ENCODE measurements at regions not wholly inside any gene's neighbourhood (a gene's known extent, or its start where the extent isn't known, plus 50 kb on each side); places are given as distances from the start of the nearest gene placed in this dataset.
A peak's percentile ranks its signal among the peaks of the same experiment; 100 is the strongest.

DNA sequence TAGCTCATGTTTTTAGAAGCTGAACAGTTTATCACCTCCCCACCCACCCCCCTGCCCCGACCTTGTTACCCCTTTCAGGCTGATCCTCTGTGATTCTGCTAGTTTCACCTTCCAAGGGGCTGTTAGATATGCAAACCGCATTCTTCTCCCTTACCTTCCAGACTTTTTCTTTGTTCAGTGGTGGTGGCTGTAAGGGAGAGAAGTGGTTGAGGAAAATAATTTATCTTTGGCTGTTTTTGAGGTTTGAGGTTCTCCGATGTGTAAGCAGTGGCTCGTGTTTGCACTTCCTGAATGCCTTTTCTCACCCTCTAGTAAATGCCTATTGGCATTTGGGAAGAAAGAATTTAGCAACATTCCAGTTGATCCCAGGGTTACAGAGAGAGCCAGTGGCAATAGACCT is 69.4 kb upstream of the KCNG1 start:
- no peaks in the 10 kb centered on the region for H3K27me3 Mint-ChIP-seq (ENCODE audit: low read depth)
- H3K4me1 Mint-ChIP-seq, result peaks cover 29% of the 10 kb centered on the region
- TF ChIP-seq, protein P1, sequence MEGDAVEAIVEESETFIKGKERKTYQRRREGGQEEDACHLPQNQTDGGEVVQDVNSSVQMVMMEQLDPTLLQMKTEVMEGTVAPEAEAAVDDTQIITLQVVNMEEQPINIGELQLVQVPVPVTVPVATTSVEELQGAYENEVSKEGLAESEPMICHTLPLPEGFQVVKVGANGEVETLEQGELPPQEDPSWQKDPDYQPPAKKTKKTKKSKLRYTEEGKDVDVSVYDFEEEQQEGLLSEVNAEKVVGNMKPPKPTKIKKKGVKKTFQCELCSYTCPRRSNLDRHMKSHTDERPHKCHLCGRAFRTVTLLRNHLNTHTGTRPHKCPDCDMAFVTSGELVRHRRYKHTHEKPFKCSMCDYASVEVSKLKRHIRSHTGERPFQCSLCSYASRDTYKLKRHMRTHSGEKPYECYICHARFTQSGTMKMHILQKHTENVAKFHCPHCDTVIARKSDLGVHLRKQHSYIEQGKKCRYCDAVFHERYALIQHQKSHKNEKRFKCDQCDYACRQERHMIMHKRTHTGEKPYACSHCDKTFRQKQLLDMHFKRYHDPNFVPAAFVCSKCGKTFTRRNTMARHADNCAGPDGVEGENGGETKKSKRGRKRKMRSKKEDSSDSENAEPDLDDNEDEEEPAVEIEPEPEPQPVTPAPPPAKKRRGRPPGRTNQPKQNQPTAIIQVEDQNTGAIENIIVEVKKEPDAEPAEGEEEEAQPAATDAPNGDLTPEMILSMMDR (IDR thresholded peaks at IDR 0.05; ENCODE audit: unreplicated experiment), result no peak
- DNase-seq (ENCODE audit: low spot score in 2 of 2, unreplicated experiment in 2 of 2), result no peak
- H3K36me3 Mint-ChIP-seq, result no peaks in the 10 kb centered on the region
- H3K27ac Mint-ChIP-seq, result peak overlapping the region; percentile 8
- H3K4me3 Mint-ChIP-seq, result no peak overlapping the region
- H3K9me3 Mint-ChIP-seq, result no peaks in the 10 kb centered on the region

DNA sequence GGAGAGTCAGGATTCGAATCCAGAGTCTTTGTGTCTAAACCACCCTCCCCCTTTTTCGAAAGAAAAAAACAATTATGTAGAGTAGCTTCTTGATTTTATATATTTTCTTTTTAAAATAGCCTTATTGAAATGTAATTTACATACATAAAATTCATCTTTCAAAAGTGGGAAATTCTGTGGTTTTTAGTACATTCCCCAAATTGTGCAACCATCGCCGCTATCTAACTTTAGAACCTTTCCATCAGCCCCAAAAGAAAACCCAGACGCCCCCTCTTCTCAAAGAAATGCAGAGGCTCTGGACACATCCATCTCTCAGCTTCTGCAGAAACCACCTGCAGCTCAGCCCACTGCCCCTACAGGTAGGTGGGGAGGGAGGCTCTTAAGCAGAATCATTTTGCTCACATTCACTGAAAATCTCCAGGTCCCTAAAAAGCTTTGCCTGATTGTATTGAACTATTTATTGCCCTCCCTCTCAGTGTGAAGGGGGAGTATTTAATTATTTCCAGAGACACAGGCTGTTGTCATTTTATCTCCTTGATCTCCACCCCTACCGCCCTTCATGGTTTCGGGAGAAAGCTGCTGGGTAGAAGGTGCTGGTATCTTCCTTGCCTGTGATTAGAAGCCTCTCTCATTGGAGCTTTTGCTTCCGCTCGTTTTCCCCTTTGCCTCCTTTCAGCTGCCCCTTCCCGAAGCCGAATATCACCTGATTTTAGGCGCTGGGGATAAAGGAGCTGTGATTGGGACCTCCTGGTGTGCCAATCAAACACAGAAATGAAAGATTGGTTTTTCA is 68.7 kb upstream of the KCNG1 start:
- Mint-ChIP-seq H3K9me3 (no peaks in the 10 kb centered on the region), H3K27ac (peak overlapping the region; percentile 36), H3K27me3 (ENCODE audit: low read depth) (no peaks in the 10 kb centered on the region), H3K36me3 (no peaks in the 10 kb centered on the region), H3K4me3 (peak overlapping the region; percentile 11), H3K4me1 (peaks cover 29% of the 10 kb centered on the region)
- DNase-seq (ENCODE audit: low spot score in 2 of 2, unreplicated experiment in 2 of 2), result no peak
- TF ChIP-seq, protein P1 (IDR thresholded peaks at IDR 0.05; ENCODE audit: unreplicated experiment), result no peak

GRCh38 chr20:51089840-51090239 is 66.9 kb upstream of the KCNG1 start:
- DNase-seq (ENCODE audit: low spot score in 2 of 2, unreplicated experiment in 2 of 2), result no peak
- Mint-ChIP-seq H3K4me1 (peaks cover 29% of the 10 kb centered on the region), H3K27ac (no peak overlapping the region), H3K27me3 (ENCODE audit: low read depth) (no peaks in the 10 kb centered on the region), H3K9me3 (no peaks in the 10 kb centered on the region), H3K36me3 (no peaks in the 10 kb centered on the region), H3K4me3 (no peak overlapping the region)
- TF ChIP-seq, protein P1 (IDR thresholded peaks at IDR 0.05; ENCODE audit: unreplicated experiment), result no peak

DNA sequence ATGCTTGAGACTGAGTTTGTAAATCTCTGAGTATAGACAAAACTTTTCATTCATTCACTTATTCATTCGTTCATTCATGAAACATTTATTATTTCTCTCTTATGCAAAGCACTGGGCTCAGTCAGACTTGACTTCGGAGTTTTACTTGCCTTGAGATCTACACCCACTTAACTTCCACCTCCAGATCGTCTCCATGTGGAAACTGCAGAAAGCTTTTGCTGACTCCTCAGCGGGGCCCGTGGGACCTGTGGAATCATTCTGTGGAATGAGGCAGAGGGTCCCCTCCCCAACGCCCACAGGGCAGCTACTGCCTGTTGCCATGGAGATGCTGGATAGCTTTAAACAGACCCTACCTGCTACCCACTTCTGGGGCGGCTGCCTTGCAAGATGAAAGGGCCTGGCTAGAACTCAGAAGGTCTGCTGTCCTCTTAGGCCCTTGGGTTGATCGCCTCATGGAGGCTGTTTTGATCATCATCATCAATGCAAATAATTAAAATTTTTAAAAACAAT is 66.4 kb upstream of the KCNG1 start:
- DNase-seq (ENCODE audit: low spot score in 2 of 2, unreplicated experiment in 2 of 2), result no peak
- TF ChIP-seq, protein P1 (IDR thresholded peaks at IDR 0.05; ENCODE audit: unreplicated experiment), result no peak
- Mint-ChIP-seq H3K27ac (no peak overlapping the region), H3K4me3 (no peak overlapping the region), H3K4me1 (peaks cover 27% of the 10 kb centered on the region), H3K27me3 (ENCODE audit: low read depth) (no peaks in the 10 kb centered on the region), H3K36me3 (no peaks in the 10 kb centered on the region), H3K9me3 (no peaks in the 10 kb centered on the region)

GRCh38 chr20:51087266-51087665 is 64.4 kb upstream of the KCNG1 start:
- TF ChIP-seq, protein P1 (IDR thresholded peaks at IDR 0.05; ENCODE audit: unreplicated experiment), result no peak
- no peak for DNase-seq (ENCODE audit: low spot score in 2 of 2, unreplicated experiment in 2 of 2)
- Mint-ChIP-seq H3K9me3 (no peaks in the 10 kb centered on the region), H3K4me3 (no peak overlapping the region), H3K36me3 (no peaks in the 10 kb centered on the region), H3K27ac (no peak overlapping the region), H3K27me3 (ENCODE audit: low read depth) (peaks cover 4% of the 10 kb centered on the region), H3K4me1 (peaks cover 12% of the 10 kb centered on the region)

All from mesothelial cell of epicardium (in vitro differentiated cells).